ENCODE measurements at regions not wholly inside any gene's neighbourhood (a gene's known extent, or its start where the extent isn't known, plus 50 kb on each side); places are given as distances from the start of the nearest gene placed in this dataset.

- no peaks in the 10 kb centered on the region for H3K4me1 ChIP-seq (ENCODE audit: control insufficient read depth, insufficient read depth, low read length)
- H3K9me3 ChIP-seq (ENCODE audit: control insufficient read depth, low read length), result no peaks in the 10 kb centered on the region
- peak in 1 of 2 donors; percentile 64 for ATAC-seq
- H3K4me3 ChIP-seq (ENCODE audit: low read length), result no peak overlapping the region
- intact Hi-C loops (cut with DNase I), result no loop called here
- DNase-seq, result peak; percentile 35 to 69 (median 36)
- no peaks in the 10 kb centered on the region for H3K27me3 ChIP-seq (ENCODE audit: control insufficient read depth, insufficient read depth)
- H3K27ac ChIP-seq (ENCODE audit: low read length), result no peak overlapping the region
- 44% methylated on average over 4 of the region's 4 CpGs for WGBS
Measured at GRCh38 chr3:22886439-22887068, 316.6 kb upstream of the UBE2E2 start.

GRCh38 chr3:22887664-22888291, 315.3 kb upstream of the UBE2E2 start:
- DNase-seq, result peak in 1 of 3 donors; percentile 11
- Histone ChIP-seq H3K4me1 (ENCODE audit: control insufficient read depth, insufficient read depth, low read length) (no peaks in the 10 kb centered on the region), H3K4me3 (ENCODE audit: low read length) (no peak overlapping the region), H3K27ac (ENCODE audit: low read length) (no peak overlapping the region), H3K27me3 (ENCODE audit: control insufficient read depth, insufficient read depth) (no peaks in the 10 kb centered on the region), H3K9me3 (ENCODE audit: control insufficient read depth, low read length) (no peaks in the 10 kb centered on the region)
- 57% methylated on average over 2 of the region's 2 CpGs for WGBS
- no peak for ATAC-seq
- intact Hi-C loops (cut with DNase I), result no loop called here

- intact Hi-C loops (cut with DNase I), result no loop called here
- 66% methylated on average over 2 of the region's 2 CpGs for WGBS
- no peak overlapping the region for H3K27ac ChIP-seq (ENCODE audit: low read length)
Measured at GRCh38 chr3:22893101-22893500, 310.0 kb upstream of the UBE2E2 start.

GRCh38 chr3:22893644-22894325, 309.3 kb upstream of the UBE2E2 start:
- H3K4me1 ChIP-seq (ENCODE audit: control insufficient read depth, insufficient read depth, low read length), result no peaks in the 10 kb centered on the region
- no peak overlapping the region for H3K27ac ChIP-seq (ENCODE audit: low read length)
- DNase-seq (peak in 2 of 3 donors; percentile 11 to 37), ATAC-seq (no peak)
- no peak overlapping the region for H3K4me3 ChIP-seq (ENCODE audit: low read length)
- no peaks in the 10 kb centered on the region for H3K27me3 ChIP-seq (ENCODE audit: control insufficient read depth, insufficient read depth)
- no peaks in the 10 kb centered on the region for H3K9me3 ChIP-seq (ENCODE audit: control insufficient read depth, low read length)
- 28% methylated on average over 3 of the region's 3 CpGs for WGBS
- intact Hi-C loops (cut with DNase I), result no loop called here

More at GRCh38 chr3:22893101-22893500, 310.0 kb upstream of the UBE2E2 start:
- Histone ChIP-seq H3K27me3 (ENCODE audit: control insufficient read depth, insufficient read depth) (no peaks in the 10 kb centered on the region), H3K4me3 (ENCODE audit: low read length) (no peak overlapping the region), H3K4me1 (ENCODE audit: control insufficient read depth, insufficient read depth, low read length) (no peaks in the 10 kb centered on the region), H3K9me3 (ENCODE audit: control insufficient read depth, low read length) (no peaks in the 10 kb centered on the region)
- peak in 1 of 3 donors; percentile 22 for DNase-seq
- ATAC-seq, result no peak

GRCh38 chr3:22894865-22895264, 308.3 kb upstream of the UBE2E2 start:
- intact Hi-C loops (cut with DNase I), result no loop called here
- WGBS, result 93% methylated on average over 1 of the region's 1 CpG
- H3K4me3 ChIP-seq (ENCODE audit: low read length), result no peak overlapping the region
- H3K27ac ChIP-seq (ENCODE audit: low read length), result no peak overlapping the region
- ATAC-seq (no peak), DNase-seq (no peak)
- H3K27me3 ChIP-seq (ENCODE audit: control insufficient read depth, insufficient read depth), result no peaks in the 10 kb centered on the region
- no peaks in the 10 kb centered on the region for H3K4me1 ChIP-seq (ENCODE audit: control insufficient read depth, insufficient read depth, low read length)
- H3K9me3 ChIP-seq (ENCODE audit: control insufficient read depth, low read length), result no peaks in the 10 kb centered on the region

- Histone ChIP-seq H3K27ac (ENCODE audit: low read length) (no peak overlapping the region), H3K9me3 (ENCODE audit: control insufficient read depth, low read length) (no peaks in the 10 kb centered on the region), H3K4me3 (ENCODE audit: low read length) (no peak overlapping the region), H3K4me1 (ENCODE audit: control insufficient read depth, insufficient read depth, low read length) (no peaks in the 10 kb centered on the region), H3K27me3 (ENCODE audit: control insufficient read depth, insufficient read depth) (no peaks in the 10 kb centered on the region)
- ATAC-seq (no peak), DNase-seq (no peak)
- WGBS, result 90% methylated on average over 3 of the region's 3 CpGs
- intact Hi-C loops (cut with DNase I), result no loop called here
Measured at GRCh38 chr3:22895671-22896070, 307.5 kb upstream of the UBE2E2 start.

- intact Hi-C loops (cut with DNase I), result no loop called here
- no peak for DNase-seq
- Histone ChIP-seq H3K9me3 (ENCODE audit: control insufficient read depth, low read length) (no peaks in the 10 kb centered on the region), H3K4me3 (ENCODE audit: low read length) (no peak overlapping the region), H3K27me3 (ENCODE audit: control insufficient read depth, insufficient read depth) (no peaks in the 10 kb centered on the region), H3K27ac (ENCODE audit: low read length) (no peak overlapping the region), H3K4me1 (ENCODE audit: control insufficient read depth, insufficient read depth, low read length) (no peaks in the 10 kb centered on the region)
- no peak for ATAC-seq
- WGBS, result 79% methylated on average over 1 of the region's 1 CpG
Measured at GRCh38 chr3:22898558-22898957, 304.6 kb upstream of the UBE2E2 start.

- no peak overlapping the region for H3K4me3 ChIP-seq (ENCODE audit: low read length)
- no peaks in the 10 kb centered on the region for H3K27me3 ChIP-seq (ENCODE audit: control insufficient read depth, insufficient read depth)
- ATAC-seq (no peak), DNase-seq (no peak)
- no peaks in the 10 kb centered on the region for H3K9me3 ChIP-seq (ENCODE audit: control insufficient read depth, low read length)
- no peaks in the 10 kb centered on the region for H3K4me1 ChIP-seq (ENCODE audit: control insufficient read depth, insufficient read depth, low read length)
- H3K27ac ChIP-seq (ENCODE audit: low read length), result no peak overlapping the region
- 87% methylated on average over 4 of the region's 4 CpGs for WGBS
- intact Hi-C loops (cut with DNase I), result no loop called here
Measured at GRCh38 chr3:22899441-22899840, 303.7 kb upstream of the UBE2E2 start.

GRCh38 chr3:22900296-22900695, 302.8 kb upstream of the UBE2E2 start:
- Histone ChIP-seq H3K4me3 (ENCODE audit: low read length) (no peak overlapping the region), H3K9me3 (ENCODE audit: control insufficient read depth, low read length) (no peaks in the 10 kb centered on the region), H3K4me1 (ENCODE audit: control insufficient read depth, insufficient read depth, low read length) (no peaks in the 10 kb centered on the region), H3K27ac (ENCODE audit: low read length) (no peak overlapping the region), H3K27me3 (ENCODE audit: control insufficient read depth, insufficient read depth) (no peaks in the 10 kb centered on the region)
- no peak for ATAC-seq
- intact Hi-C loops (cut with DNase I), result no loop called here
- WGBS, result 82% methylated on average over 2 of the region's 2 CpGs
- no peak for DNase-seq

- Histone ChIP-seq H3K9me3 (ENCODE audit: control insufficient read depth, low read length) (no peaks in the 10 kb centered on the region), H3K27me3 (ENCODE audit: control insufficient read depth, insufficient read depth) (no peaks in the 10 kb centered on the region), H3K4me3 (ENCODE audit: low read length) (no peak overlapping the region), H3K27ac (ENCODE audit: low read length) (no peak overlapping the region), H3K4me1 (ENCODE audit: control insufficient read depth, insufficient read depth, low read length) (no peaks in the 10 kb centered on the region)
- no peak for ATAC-seq
- intact Hi-C loops (cut with DNase I), result no loop called here
- DNase-seq, result no peak
Measured at GRCh38 chr3:22901684-22902083, 301.4 kb upstream of the UBE2E2 start.

GRCh38 chr3:22907161-22907780, 295.9 kb upstream of the UBE2E2 start:
- no peaks in the 10 kb centered on the region for H3K27me3 ChIP-seq (ENCODE audit: control insufficient read depth, insufficient read depth)
- WGBS, result 90% methylated on average over 1 of the region's 1 CpG
- ATAC-seq (no peak), DNase-seq (no peak)
- no peak overlapping the region for H3K27ac ChIP-seq (ENCODE audit: low read length)
- no peak overlapping the region for H3K4me3 ChIP-seq (ENCODE audit: low read length)
- intact Hi-C loops (cut with DNase I), result no loop called here
- no peaks in the 10 kb centered on the region for H3K4me1 ChIP-seq (ENCODE audit: control insufficient read depth, insufficient read depth, low read length)
- no peaks in the 10 kb centered on the region for H3K9me3 ChIP-seq (ENCODE audit: control insufficient read depth, low read length)

Data from right cardiac atrium (tissue), 5 donors.